HCT116 (cell line): ENCODE measurements at regions not wholly inside any gene's neighbourhood (a gene's known extent, or its start where the extent isn't known, plus 50 kb on each side); places are given as distances from the start of the nearest gene placed in this dataset.

Experiments
- ATAC-seq: fragments of 200-7000 bp; cut with Tn5 transposase; 2 replicates; pipeline ENCODE4 v1.9.1; 2020; ENCODE audit warnings: mild to moderate bottlenecking, moderate library complexity
- BruUV-seq: library from RNA; stranded (reverse); fragments of 400-500 nt; replicated peaks from 2 replicates; lab custom pipeline; 2021; lab: Mats Ljungman, UMichigan
- CTCF ChIA-PET: fragments of 300-600 bp; sonication (Branson Sonifier 250); formaldehyde crosslinking; loops from one replicate; lab custom pipeline; 2021; ENCODE audit warnings: antibody characterized with exemption; lab: Charles Lee
- POLR2A ChIA-PET: fragments of 300-600, 350-600 bp; sonication (Branson Sonifier 250); formaldehyde crosslinking; loops from one replicate; lab custom pipeline; 2021; ENCODE audit warnings: antibody characterized with exemption; lab: Charles Lee
- RAD21 ChIA-PET, 2 experiments: fragments of 300-600 bp; sonication (Branson Sonifier 250); formaldehyde crosslinking; loops; one replicate each; lab custom pipeline; 2023; ENCODE audit warnings: low total read pairs in 2 of 2; ENCODE audit not compliant: uncharacterized antibody in 2 of 2, unreplicated experiment in 2 of 2, low non-redundant PET in 1 of 2; lab: Charles Lee
- DNase-seq: peaks from one replicate; pipeline ENCODE4 v3.0.0-alpha.2; 2010; ENCODE audit warnings: low read depth, low spot score
- H2AFZ ChIP-seq: fragments of 200-600 bp; shearing (Covaris generic), sonication (generic); 2 replicates; pipeline ENCODE4 v1.6.1; 2017; ENCODE audit warnings: low read depth, mixed run types, mixed read lengths, antibody characterized with exemption, low read length; ENCODE audit not compliant: poor library complexity, severe bottlenecking
- H3K27ac ChIP-seq: 2 replicates; pipeline ENCODE4 v1.5.1; 2012; ENCODE audit warnings: low read depth, low read length
- H3K27me3 ChIP-seq: fragments of 200-600 bp; sonication (generic); 2 replicates; pipeline ENCODE4 v1.6.1; 2016; ENCODE audit warnings: mixed run types, low read length, mixed read lengths; ENCODE audit not compliant: insufficient read depth
- H3K36me3 ChIP-seq, 2 experiments: fragments of 200-500 bp in 1 of 2; fragments of 200-600 bp in 1 of 2; sonication (Bioruptor generic) in 1 of 2; sonication (generic) in 1 of 2; 2 replicates each; pipeline versions ENCODE4 v1.5.1 to v1.6.1; 2014 to 2016; ENCODE audit warnings: low read length in 2 of 2, inconsistent platforms in 1 of 2, mixed read lengths in 1 of 2, mixed run types in 1 of 2; ENCODE audit not compliant: insufficient read depth in 2 of 2, control insufficient read depth in 1 of 2
- H3K4me1 ChIP-seq, 2 experiments: fragments of 200-600 bp in 1 of 2; sonication (generic) in 1 of 2; 2 replicates each; pipeline versions ENCODE4 v1.5.1 to v1.6.1; 2012 to 2017; ENCODE audit warnings: low read length in 2 of 2, inconsistent platforms in 1 of 2, mild to moderate bottlenecking in 1 of 2, mixed read lengths in 1 of 2, mixed run types in 1 of 2, moderate library complexity in 1 of 2; ENCODE audit not compliant: insufficient read depth in 2 of 2, control insufficient read depth in 1 of 2
- H3K4me2 ChIP-seq: fragments of 200-600 bp; sonication (generic); 2 replicates; pipeline ENCODE4 v1.6.1; 2017; ENCODE audit warnings: mixed run types, low read length, mixed read lengths
- H3K4me3 ChIP-seq, 2 experiments: fragments of 200-600 bp in 1 of 2; sonication (generic) in 1 of 2; replicated peaks in 1 of 2; 2 replicates each; pipeline ENCODE4 v1.5.1; 2011 to 2016; ENCODE audit warnings: low read length in 2 of 2, control low read depth in 1 of 2, low read depth in 1 of 2, mild to moderate bottlenecking in 1 of 2, mixed read lengths in 1 of 2, mixed run types in 1 of 2
- H3K79me2 ChIP-seq: fragments of 200-600 bp; sonication (generic); 2 replicates; pipeline ENCODE4 v1.6.1; 2017; ENCODE audit warnings: mild to moderate bottlenecking, mixed run types, low read length, moderate library complexity, mixed read lengths; ENCODE audit not compliant: insufficient read depth
- H3K9ac ChIP-seq: fragments of 200-600 bp; sonication (generic); 2 replicates; pipeline ENCODE4 v1.6.1; 2016; ENCODE audit warnings: low read length, mixed read lengths
- H3K9me2 ChIP-seq: fragments of 200-600 bp; sonication (generic), shearing (Covaris generic); 2 replicates; pipeline ENCODE4 v1.6.1; 2017; ENCODE audit warnings: mixed run types, mild to moderate bottlenecking, moderate library complexity; ENCODE audit not compliant: insufficient read depth
- H3K9me3 ChIP-seq, 2 experiments: fragments of 200-500 bp in 1 of 2; fragments of 200-600 bp in 1 of 2; sonication (Bioruptor generic) in 1 of 2; sonication (generic) in 1 of 2; 2 replicates each; pipeline ENCODE4 v1.6.1; 2014 to 2017; ENCODE audit warnings: low read length in 2 of 2, mixed read lengths in 2 of 2, inconsistent platforms in 1 of 2, low read depth in 1 of 2, mild to moderate bottlenecking in 1 of 2, mixed run types in 1 of 2, moderate library complexity in 1 of 2; ENCODE audit not compliant: control insufficient read depth in 1 of 2, insufficient read depth in 1 of 2
- H4K20me1 ChIP-seq: fragments of 200-600 bp; sonication (generic), shearing (Covaris generic); 2 replicates; pipeline ENCODE4 v1.6.1; 2017; ENCODE audit warnings: mixed run types, mild to moderate bottlenecking, moderate library complexity; ENCODE audit not compliant: insufficient read depth
- CEBPB ChIP-seq: IDR thresholded peaks from 2 replicates; pipeline ENCODE4 v1.6.1; 2012; ENCODE audit warnings: low read depth
- EGR1 ChIP-seq: IDR thresholded peaks from 2 replicates; pipeline ENCODE4 v1.6.1; 2012; ENCODE audit warnings: low read depth
- ELF1 ChIP-seq: IDR thresholded peaks from 2 replicates; pipeline ENCODE4 v1.6.1; 2012; ENCODE audit warnings: low read depth, borderline replicate concordance
- JUND ChIP-seq: IDR thresholded peaks from 2 replicates; pipeline ENCODE4 v1.6.1; 2012
- MAX ChIP-seq: IDR thresholded peaks from 2 replicates; pipeline ENCODE4 v1.6.1; 2012
- POLR2A ChIP-seq: IDR thresholded peaks from 2 replicates; pipeline ENCODE4 v1.7.0; 2011; ENCODE audit warnings: borderline replicate concordance; ENCODE audit not compliant: insufficient read depth, insufficient read length; ENCODE audit errors: extremely low read depth
- POLR2AphosphoS5 ChIP-seq: IDR thresholded peaks from 2 replicates; pipeline ENCODE4 v1.6.1; 2011; ENCODE audit warnings: mild to moderate bottlenecking, low read depth, low read length, moderate library complexity
- REST ChIP-seq: IDR thresholded peaks from 2 replicates; pipeline ENCODE4 v1.6.1; 2012; ENCODE audit warnings: low read depth
- SIN3A ChIP-seq: IDR thresholded peaks from 2 replicates; pipeline ENCODE4 v1.6.1; 2012; ENCODE audit warnings: low read depth
- SP1 ChIP-seq: IDR thresholded peaks from 2 replicates; pipeline ENCODE4 v1.6.1; 2012; ENCODE audit warnings: low read depth
- SRF ChIP-seq: IDR thresholded peaks from 2 replicates; pipeline ENCODE4 v1.6.1; 2012; ENCODE audit warnings: low read depth
- TCF7L2 ChIP-seq: IDR thresholded peaks from 2 replicates; pipeline ENCODE4 v1.7.0; 2011; ENCODE audit warnings: borderline replicate concordance, inconsistent platforms; ENCODE audit not compliant: insufficient read depth, insufficient read length; ENCODE audit errors: extremely low read depth
- ZFX ChIP-seq: fragments of 450-650 bp; IDR thresholded peaks from 2 replicates; pipeline ENCODE4 v1.6.1; 2017
- ZNF274 ChIP-seq: fragments of 200-500 bp; sonication (Bioruptor generic); IDR thresholded peaks from 2 replicates; pipeline ENCODE4 v1.6.1; 2014; ENCODE audit warnings: mild to moderate bottlenecking, low read depth, low read length, inconsistent platforms
- intact Hi-C: fragments of 100-400 bp; cut with micrococcal nuclease; formaldehyde crosslinking; loops from 2 replicates; pipeline ENCODE4 v1.10.0; 2022

- peak; percentile 30; the same call in 1 of the 2 replicates for ATAC-seq
- TF ChIP-seq SIN3A: no peak
- TF ChIP-seq TCF7L2: no peak
- no peak for TF ChIP-seq EGR1
- TF ChIP-seq SP1: no peak
- TF ChIP-seq POLR2AphosphoS5: no peak
- TF ChIP-seq CEBPB: no peak
- no peak for TF ChIP-seq JUND
- TF ChIP-seq MAX: no peak
- TF ChIP-seq ZNF274: no peak
- TF ChIP-seq SRF: no peak
- Histone ChIP-seq H3K9me2 (no peaks in the 10 kb centered on the region; the same call in 1 of the 2 replicates), H3K27ac (peak overlapping the region; percentile 65), H3K4me1 (peaks cover 30 to 40% of the 10 kb centered on the region in 2 experiments), H3K36me3 (no peaks in the 10 kb centered on the region), H3K9ac (no peak overlapping the region), H3K4me2 (no peak overlapping the region), H3K27me3 (no peaks in the 10 kb centered on the region), H4K20me1 (no peaks in the 10 kb centered on the region), H2AFZ (no peak overlapping the region), H3K79me2 (no peaks in the 10 kb centered on the region), H3K9me3 (no peaks in the 10 kb centered on the region), H3K4me3 (no peak overlapping the region)
- ChIA-PET RAD21 (no interaction called here), CTCF (no interaction called here), POLR2A (no interaction called here)
- intact Hi-C loops: no loop called here
- no TSS peak for BruUV-seq
- DNase-seq: no peak
These were observed 171.8 kb upstream of the KRR1 start for GRCh38 chr12:75683220-75683619.

GRCh38 chr12:75677522-75677921, 166.1 kb upstream of the KRR1 start:
- ATAC-seq (no peak), DNase-seq (no peak)
- Histone ChIP-seq H3K9ac (no peak overlapping the region), H3K36me3 (no peaks in the 10 kb centered on the region), H3K4me2 (no peak overlapping the region), H3K9me2 (no peaks in the 10 kb centered on the region), H3K27me3 (no peaks in the 10 kb centered on the region), H3K79me2 (no peaks in the 10 kb centered on the region), H2AFZ (no peak overlapping the region), H4K20me1 (no peaks in the 10 kb centered on the region)
- intact Hi-C loops: no loop called here
- ChIA-PET CTCF (no interaction called here), RAD21 (no interaction called here), POLR2A (interaction anchor here (0.6 to 2.8 kb wide), 3 partner anchors 10 to 54 kb away, joined by 3 to 10 read pairs (median 4); no protein-coding TSS in a partner anchor)
- BruUV-seq: no TSS peak
- TF ChIP-seq CEBPB (no peak), ZNF274 (no peak), ELF1 (no peak), POLR2A (no peak), ZFX (no peak), REST (no peak)
- TF ChIP-seq, all 23 proteins: peak for 0
- H3K9me3 ChIP-seq: no peaks in the 10 kb centered on the region
- H3K4me1 ChIP-seq: peaks cover under 1 to 5% of the 10 kb centered on the region in 2 experiments; a peak in 2 of 4 replicates
- H3K27ac ChIP-seq: no peak overlapping the region
- H3K4me3 ChIP-seq: no peak overlapping the region
